Esophagus (tissue), 2 donors: ENCODE measurements at regions not wholly inside any gene's neighbourhood (a gene's known extent, or its start where the extent isn't known, plus 50 kb on each side); places are given as distances from the start of the nearest gene placed in this dataset.

ENCODE experiments used
- H3K27ac ChIP-seq, 2 donors: one replicate each; pipeline ENCODE4 v1.5.1; 2013; ENCODE audit warnings: low read depth in 2 of 2, mild to moderate bottlenecking in 2 of 2, inconsistent platforms in 1 of 2, low read length in 1 of 2, moderate library complexity in 1 of 2
- H3K27me3 ChIP-seq, 2 donors: one replicate each; pipeline ENCODE4 v1.6.1; 2013; ENCODE audit warnings: low read length in 2 of 2, control low read depth in 1 of 2, mild to moderate bottlenecking in 1 of 2; ENCODE audit not compliant: insufficient read depth in 2 of 2, control insufficient read depth in 1 of 2
- H3K36me3 ChIP-seq, 2 donors: one replicate each; pipeline ENCODE4 v1.6.1; 2013; ENCODE audit warnings: low read length in 1 of 2; ENCODE audit not compliant: control insufficient read depth in 2 of 2, insufficient read depth in 2 of 2
- H3K4me1 ChIP-seq, 2 donors: one replicate each; pipeline ENCODE4 v1.6.1; 2013; ENCODE audit warnings: low read length in 1 of 2; ENCODE audit not compliant: control insufficient read depth in 2 of 2, insufficient read depth in 2 of 2
- H3K4me3 ChIP-seq, 2 donors: one replicate each; pipeline ENCODE4 v1.5.1; 2013; ENCODE audit warnings: low read length in 2 of 2, mild to moderate bottlenecking in 2 of 2, low read depth in 1 of 2, moderate library complexity in 1 of 2
- H3K9me3 ChIP-seq, 2 donors: one replicate each; pipeline ENCODE4 v1.6.1; 2013; ENCODE audit warnings: mild to moderate bottlenecking in 2 of 2, low read depth in 1 of 2, low read length in 1 of 2, moderate library complexity in 1 of 2; ENCODE audit not compliant: control insufficient read depth in 2 of 2, insufficient read depth in 1 of 2
- WGBS, 2 donors: extraction: QIAGEN DNeasy Blood & Tissue Kit; methylation state at CpG; one replicate each; pipeline ENCODE4 v1.1.7; 2013; 5-methylcytosine and 5-hydroxymethylcytosine counted together
- donor health status: healthy with polysubstance abuse.
- donor health status: Bipolar disorder and iron deficiency.

- Histone ChIP-seq H3K9me3 (no peaks in the 10 kb centered on the region), H3K4me3 (no peak overlapping the region), H3K36me3 (no peaks in the 10 kb centered on the region), H3K27ac (peak overlapping the region; percentile 73 to 81), H3K27me3 (no peaks in the 10 kb centered on the region), H3K4me1 (peaks cover 0 to 15% of the 10 kb centered on the region in 2 donors)
- 72 to 75% methylated on average over 4 of the region's 4 CpGs for WGBS, 2 donors
Observed at GRCh38 chr2:62415019-62415431, 91.0 kb downstream of the TMEM17 start.

GRCh38 chr2:62413116-62413663 is 92.8 kb downstream of the TMEM17 start:
- Histone ChIP-seq H3K27ac (peak overlapping the region in 1 of 2 donors; percentile 7), H3K36me3 (no peaks in the 10 kb centered on the region), H3K9me3 (no peaks in the 10 kb centered on the region), H3K4me1 (peaks cover 0 to 20% of the 10 kb centered on the region in 2 donors), H3K4me3 (no peak overlapping the region), H3K27me3 (no peaks in the 10 kb centered on the region)
- 87 to 89% methylated on average over 7 of the region's 7 CpGs for WGBS, 2 donors

- Histone ChIP-seq H3K4me3 (no peak overlapping the region), H3K36me3 (no peaks in the 10 kb centered on the region), H3K27me3 (no peaks in the 10 kb centered on the region), H3K4me1 (peaks cover 0 to 20% of the 10 kb centered on the region in 2 donors), H3K9me3 (no peaks in the 10 kb centered on the region), H3K27ac (no peak overlapping the region)
- 27 to 34% methylated on average over 4 of the region's 4 CpGs for WGBS, 2 donors
Observed at GRCh38 chr2:62412347-62412742, 93.7 kb downstream of the TMEM17 start.

- no peaks in the 10 kb centered on the region for H3K27me3 ChIP-seq
- WGBS, 2 donors, result 37 to 43% methylated on average over 2 of the region's 2 CpGs
- H3K4me1 ChIP-seq, result peaks cover 0 to 20% of the 10 kb centered on the region in 2 donors
- H3K27ac ChIP-seq, result peak overlapping the region; percentile 87 to 90
- H3K36me3 ChIP-seq, result no peaks in the 10 kb centered on the region
- no peaks in the 10 kb centered on the region for H3K9me3 ChIP-seq
- H3K4me3 ChIP-seq, result no peak overlapping the region
Observed at GRCh38 chr2:62410926-62411456, 95.0 kb downstream of the TMEM17 start.

- H3K4me3 ChIP-seq, result no peak overlapping the region
- peak overlapping the region; percentile 52 to 90 for H3K27ac ChIP-seq
- H3K9me3 ChIP-seq, result no peaks in the 10 kb centered on the region
- peaks cover 0 to 15% of the 10 kb centered on the region in 2 donors for H3K4me1 ChIP-seq
- 83 to 87% methylated on average over 9 of the region's 9 CpGs for WGBS, 2 donors
- no peaks in the 10 kb centered on the region for H3K27me3 ChIP-seq
- no peaks in the 10 kb centered on the region for H3K36me3 ChIP-seq
Observed at GRCh38 chr2:62410015-62410453, 96.0 kb downstream of the TMEM17 start.

GRCh38 chr2:62409442-62409841 is 96.6 kb downstream of the TMEM17 start:
- Histone ChIP-seq H3K9me3 (no peaks in the 10 kb centered on the region), H3K4me1 (peaks cover 0 to 15% of the 10 kb centered on the region in 2 donors), H3K4me3 (no peak overlapping the region), H3K36me3 (no peaks in the 10 kb centered on the region), H3K27me3 (no peaks in the 10 kb centered on the region), H3K27ac (peak overlapping the region in 1 of 2 donors; percentile 52)
- WGBS, 2 donors, result 72 to 88% methylated on average over 2 of the region's 2 CpGs

GRCh38 chr2:62408241-62408677 is 97.7 kb downstream of the TMEM17 start:
- WGBS, 2 donors, result 81 to 82% methylated on average over 10 of the region's 10 CpGs
- H3K27me3 ChIP-seq, result no peaks in the 10 kb centered on the region
- H3K4me3 ChIP-seq, result no peak overlapping the region
- no peaks in the 10 kb centered on the region for H3K36me3 ChIP-seq
- H3K9me3 ChIP-seq, result no peaks in the 10 kb centered on the region
- peaks cover 0 to 15% of the 10 kb centered on the region in 2 donors for H3K4me1 ChIP-seq
- no peak overlapping the region for H3K27ac ChIP-seq

GRCh38 chr2:62407838-62408237 is 98.2 kb downstream of the TMEM17 start:
- Histone ChIP-seq H3K27ac (no peak overlapping the region), H3K27me3 (no peaks in the 10 kb centered on the region), H3K4me1 (peaks cover 0 to 15% of the 10 kb centered on the region in 2 donors), H3K9me3 (no peaks in the 10 kb centered on the region), H3K36me3 (no peaks in the 10 kb centered on the region), H3K4me3 (no peak overlapping the region)
- 73 to 82% methylated on average over 6 of the region's 6 CpGs for WGBS, 2 donors

GRCh38 chr2:62407401-62407800 is 98.6 kb downstream of the TMEM17 start:
- Histone ChIP-seq H3K27me3 (no peaks in the 10 kb centered on the region), H3K4me1 (peaks cover 0 to 15% of the 10 kb centered on the region in 2 donors), H3K9me3 (no peaks in the 10 kb centered on the region), H3K36me3 (no peaks in the 10 kb centered on the region), H3K27ac (no peak overlapping the region), H3K4me3 (no peak overlapping the region)
- 95 to 96% methylated on average over 7 of the region's 7 CpGs for WGBS, 2 donors

- no peaks in the 10 kb centered on the region for H3K36me3 ChIP-seq
- H3K27ac ChIP-seq, result no peak overlapping the region
- 74 to 81% methylated on average over 3 of the region's 3 CpGs for WGBS, 2 donors
- peaks cover 0 to 13% of the 10 kb centered on the region in 2 donors for H3K4me1 ChIP-seq
- no peak overlapping the region for H3K4me3 ChIP-seq
- H3K9me3 ChIP-seq, result no peaks in the 10 kb centered on the region
- H3K27me3 ChIP-seq, result no peaks in the 10 kb centered on the region
Observed at GRCh38 chr2:62406573-62407043, 99.4 kb downstream of the TMEM17 start.
